Activated T-helper 9 cell treated with anti-CD3 and anti-CD28 coated beads, Interleukin-2, amount 50 U/mL, for 16 hours (primary cell): ENCODE measurements at regions not wholly inside any gene's neighbourhood (a gene's known extent, or its start where the extent isn't known, plus 50 kb on each side); places are given as distances from the start of the nearest gene placed in this dataset.
A peak's percentile ranks its signal among the peaks of the same experiment; 100 is the strongest.
"Not testable (repeated sequence)": the region's sequence is repeated elsewhere in the genome, so short reads cannot be mapped to it uniquely, and the experiment has no call there.

Experiments used
- DNase-seq: peaks from one replicate; pipeline ENCODE4 v3.0.0-alpha.2; 2020; ENCODE audit warnings: low read depth

DNA sequence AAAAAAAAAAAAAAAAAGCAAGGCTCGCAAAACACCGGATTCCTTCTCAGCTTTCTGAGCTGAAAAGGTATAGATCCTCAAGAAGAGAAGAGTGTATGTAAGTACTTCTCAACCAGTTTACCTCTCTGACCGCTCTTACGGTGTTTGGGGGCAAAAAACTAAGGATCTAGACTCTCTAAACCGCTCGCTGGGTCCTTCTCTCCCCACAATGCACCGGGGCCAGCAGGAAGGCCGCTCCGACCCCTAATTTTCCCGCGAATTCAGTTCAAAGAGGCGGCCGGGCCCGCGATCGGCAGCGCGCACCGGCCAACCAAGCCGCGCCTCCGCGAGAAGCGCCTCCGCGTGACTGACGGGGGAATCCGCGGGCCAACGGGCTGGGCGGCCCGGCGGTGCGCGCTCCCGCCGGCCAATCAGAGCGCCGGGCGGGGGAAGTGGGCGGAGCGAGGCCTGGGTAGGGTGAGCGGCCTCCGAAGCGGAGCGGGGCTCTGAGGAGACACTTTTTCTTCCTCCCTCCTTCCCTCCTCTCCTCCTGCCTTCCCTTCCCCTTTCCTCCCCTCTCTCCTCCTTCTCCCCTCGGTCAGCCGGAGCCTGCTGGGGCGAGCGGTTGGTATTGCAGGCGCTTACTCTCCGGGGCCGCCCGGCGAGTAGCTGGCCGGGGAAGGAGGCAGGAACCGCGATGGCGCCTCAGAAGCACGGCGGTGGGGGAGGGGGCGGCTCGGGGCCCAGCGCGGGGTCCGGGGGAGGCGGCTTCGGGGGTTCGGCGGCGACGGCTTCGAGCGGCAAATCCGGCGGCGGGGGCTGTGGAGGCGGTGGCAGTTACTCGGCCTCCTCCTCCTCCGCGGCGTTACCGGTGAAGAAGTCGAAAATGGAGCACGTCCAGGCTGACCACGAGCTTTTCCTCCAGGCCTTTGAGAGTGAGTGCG is 93.0 kb downstream of the CRLF3 start:
- DNase-seq: peak; percentile 79

- DNase-seq: not testable (repeated sequence)
Observed at GRCh38 chr17:30730837-30731209, 93.7 kb downstream of the CRLF3 start.

- not testable (repeated sequence) for DNase-seq
Observed at GRCh38 chr17:30730171-30730836, 94.2 kb downstream of the CRLF3 start.

- not testable (repeated sequence) for DNase-seq
Observed at GRCh38 chr17:30729471-30730170, 94.9 kb downstream of the CRLF3 start.

- not testable (repeated sequence) for DNase-seq
Observed at GRCh38 chr17:30727517-30727916, 97.0 kb downstream of the CRLF3 start.

DNA sequence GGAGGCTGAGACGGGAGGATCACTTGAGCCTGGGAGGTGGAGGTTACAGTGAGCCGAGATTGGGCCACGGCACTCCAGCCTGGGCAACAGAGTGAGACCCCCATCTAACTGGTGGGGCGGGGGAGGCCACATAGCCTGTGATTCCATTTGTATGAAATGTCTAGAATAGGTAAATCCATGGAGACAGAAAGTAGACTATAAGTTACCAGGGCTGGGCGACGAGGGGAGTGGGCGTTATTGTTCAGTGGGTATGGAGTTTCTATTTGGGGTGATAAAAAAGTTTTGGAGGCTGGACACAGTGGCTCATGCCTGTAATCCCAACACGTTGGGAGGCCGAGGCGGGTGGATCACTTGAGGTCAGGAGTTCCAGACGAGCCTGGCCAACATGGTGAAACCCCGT is 97.8 kb downstream of the CRLF3 start:
- DNase-seq: not testable (repeated sequence)

DNA sequence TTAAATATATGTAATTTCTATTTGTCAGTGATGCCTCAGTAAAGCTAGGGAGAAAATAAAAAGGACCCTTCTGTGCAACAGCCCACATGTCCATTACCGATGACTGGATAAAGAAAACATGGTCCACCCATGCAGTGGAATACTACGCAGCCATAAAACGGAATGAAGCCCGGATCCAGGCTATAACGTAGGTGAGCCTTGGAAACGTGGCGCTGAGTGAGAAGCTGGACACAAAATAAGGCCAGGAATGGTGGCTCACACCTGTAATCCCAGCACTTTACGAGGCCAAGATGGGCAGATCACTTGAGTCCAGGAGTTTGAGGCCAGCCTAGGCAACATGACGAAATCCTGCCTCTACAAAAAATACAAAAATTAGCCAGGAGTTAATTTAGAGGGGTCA is 98.2 kb downstream of the CRLF3 start:
- DNase-seq: not testable (repeated sequence)

- DNase-seq: not testable (repeated sequence)
Observed at GRCh38 chr17:30724034-30724650, 100.3 kb downstream of the CRLF3 start.

DNA sequence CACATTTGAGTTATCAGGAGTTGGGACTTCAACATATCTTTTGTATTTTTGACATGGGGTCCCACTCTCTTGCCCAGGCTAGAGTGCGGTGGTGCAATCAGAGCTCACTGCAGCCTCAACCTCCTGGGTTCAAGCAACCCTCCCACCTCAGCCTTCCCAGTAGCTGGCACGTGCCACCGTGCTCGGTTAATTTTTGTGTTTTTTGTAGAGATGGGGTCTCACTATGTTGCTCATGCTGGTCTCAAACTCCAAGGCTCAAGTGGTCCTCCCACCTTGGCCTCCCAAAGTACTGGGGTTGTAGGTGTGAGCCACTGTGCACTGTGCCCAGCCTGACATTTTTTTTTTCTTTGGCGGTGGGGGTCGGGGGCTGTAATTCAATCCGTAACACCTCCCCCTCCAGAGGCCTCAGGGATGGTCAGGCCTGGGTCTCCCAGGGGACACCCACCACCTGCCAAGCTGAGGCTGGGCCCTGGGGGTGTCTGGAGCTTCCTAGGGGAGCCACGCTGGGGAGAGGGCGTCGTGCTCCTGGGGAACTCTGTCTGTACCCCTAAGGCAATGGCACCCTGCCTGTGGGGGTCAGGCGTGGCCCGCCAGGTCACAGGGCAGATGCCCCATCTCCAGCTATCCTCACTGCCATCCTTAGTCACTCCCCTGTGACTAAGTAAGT is 102.2 kb downstream of the CRLF3 start:
- not testable (repeated sequence) for DNase-seq

GRCh38 chr17:30720971-30721370 is 103.5 kb downstream of the CRLF3 start:
- not testable (repeated sequence) for DNase-seq

DNA sequence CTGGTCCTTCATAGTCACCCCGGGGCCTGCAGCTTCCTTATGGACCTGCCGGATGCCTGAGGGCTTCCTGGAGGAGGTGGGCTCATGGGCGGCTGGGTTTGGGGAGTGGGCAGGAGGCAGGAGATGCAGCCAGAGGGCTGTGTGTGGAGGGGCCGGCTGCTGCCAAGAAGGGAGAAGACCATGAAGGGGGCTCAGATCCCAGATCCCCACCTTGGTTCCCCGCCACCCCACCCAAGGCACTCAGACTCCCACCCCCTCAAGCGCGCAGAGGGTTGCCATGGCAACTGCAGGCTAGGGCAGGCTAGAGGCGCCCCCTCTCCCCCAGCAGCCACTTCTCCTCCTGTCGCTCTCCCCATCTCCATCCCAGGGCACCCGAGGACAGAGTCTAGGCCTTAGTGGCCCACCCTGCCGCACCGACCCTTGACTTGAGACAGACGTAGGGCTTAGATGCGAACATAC is 104.5 kb downstream of the CRLF3 start:
- DNase-seq: no peak

DNA sequence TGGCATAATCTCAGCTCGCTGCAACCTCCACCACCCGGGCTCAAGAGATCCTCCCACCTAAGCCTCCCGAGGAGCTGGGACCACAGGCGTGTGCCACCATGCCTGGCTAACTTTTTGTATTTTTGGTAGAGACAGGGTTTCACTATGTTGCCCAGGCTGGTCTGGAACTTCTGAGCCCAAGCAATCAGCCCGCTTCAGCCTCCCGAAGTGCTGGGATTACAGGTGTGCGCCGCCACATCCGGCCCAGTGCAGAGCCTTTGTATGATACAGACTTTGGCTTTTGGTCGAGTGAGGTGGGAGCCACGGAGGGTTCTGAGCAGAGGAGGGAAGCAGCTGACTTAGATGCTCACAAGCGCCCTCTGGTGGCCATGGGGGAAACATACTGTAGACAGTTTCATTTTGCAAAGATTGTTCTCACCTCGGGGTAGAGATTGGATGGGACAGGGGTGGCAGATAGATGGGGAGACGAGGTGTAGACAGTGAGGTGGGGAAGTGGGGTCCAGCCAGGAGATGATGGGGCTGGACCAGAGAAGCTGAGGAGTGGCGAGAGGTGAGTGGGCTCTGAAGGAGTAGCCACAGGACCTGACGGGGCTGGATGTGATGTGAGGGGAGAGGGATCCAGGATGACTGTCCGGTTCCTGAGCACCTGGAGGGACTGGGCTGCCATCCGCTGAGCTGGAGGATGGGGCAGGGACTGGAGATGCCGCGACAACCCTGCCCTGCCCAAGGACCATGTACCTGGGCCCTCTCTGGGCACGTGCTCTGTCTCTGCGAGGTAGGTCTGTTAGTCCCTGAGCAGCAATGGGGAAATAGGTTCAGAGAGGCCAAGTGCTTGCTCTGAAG is 105.1 kb downstream of the CRLF3 start:
- peak; percentile 65 for DNase-seq

GRCh38 chr17:30718691-30719090 is 105.8 kb downstream of the CRLF3 start:
- not testable (repeated sequence) for DNase-seq

DNA sequence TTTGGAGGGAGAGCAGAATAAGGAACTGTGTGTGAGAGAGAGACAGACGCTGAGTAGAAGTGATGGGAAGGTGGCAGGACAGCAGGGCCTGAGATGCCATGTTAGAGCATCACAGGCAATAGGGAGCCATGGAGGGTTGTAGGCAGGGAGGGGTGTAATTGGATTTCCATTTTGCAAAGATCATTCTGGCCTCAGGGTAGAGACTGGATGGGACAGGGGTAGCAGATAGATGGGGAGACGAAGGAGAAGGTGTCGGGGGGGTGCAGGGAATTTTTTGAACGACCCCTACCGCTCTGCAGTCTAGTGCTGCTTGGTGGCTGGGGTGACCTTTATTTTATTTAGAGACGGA is 106.4 kb downstream of the CRLF3 start:
- DNase-seq: not testable (repeated sequence)

DNA sequence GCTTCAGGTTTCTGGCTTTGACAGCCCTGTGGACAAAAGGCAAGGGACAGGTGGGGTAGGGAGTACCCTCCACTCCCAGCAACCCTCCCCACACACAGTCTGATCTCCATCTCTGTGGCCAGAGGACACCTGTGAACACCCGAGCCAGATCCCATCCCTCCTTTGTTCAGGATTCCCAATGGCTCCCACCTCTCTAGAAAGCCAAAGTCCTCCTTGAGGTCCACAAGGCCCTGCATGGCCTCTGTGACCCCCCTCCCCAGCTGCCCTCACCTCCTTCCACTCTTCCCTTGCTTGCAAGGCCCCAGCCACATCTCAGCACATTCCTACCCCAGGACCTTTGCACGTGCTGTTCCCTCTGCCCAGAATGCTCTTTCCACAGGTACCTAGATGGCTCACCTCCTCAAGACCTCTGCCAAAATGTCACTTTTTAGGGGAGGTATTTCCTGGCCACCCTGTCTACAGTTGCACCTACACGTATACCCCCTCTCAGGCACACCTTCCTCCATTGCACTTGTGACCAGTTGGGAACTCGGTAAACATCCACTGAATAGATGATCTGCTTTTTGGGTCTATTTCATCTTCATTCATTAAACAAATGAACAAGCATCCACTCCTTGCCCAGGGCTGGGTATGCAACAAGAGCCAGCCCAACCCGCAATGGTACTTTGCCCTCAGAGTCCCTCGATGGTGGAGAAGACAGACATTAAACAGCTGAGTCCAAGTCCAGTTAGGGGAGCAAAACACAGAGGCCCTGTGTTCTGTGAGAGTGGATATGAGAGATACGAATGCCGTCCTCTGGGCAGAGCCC is 107.0 kb downstream of the CRLF3 start:
- no peak for DNase-seq

DNA sequence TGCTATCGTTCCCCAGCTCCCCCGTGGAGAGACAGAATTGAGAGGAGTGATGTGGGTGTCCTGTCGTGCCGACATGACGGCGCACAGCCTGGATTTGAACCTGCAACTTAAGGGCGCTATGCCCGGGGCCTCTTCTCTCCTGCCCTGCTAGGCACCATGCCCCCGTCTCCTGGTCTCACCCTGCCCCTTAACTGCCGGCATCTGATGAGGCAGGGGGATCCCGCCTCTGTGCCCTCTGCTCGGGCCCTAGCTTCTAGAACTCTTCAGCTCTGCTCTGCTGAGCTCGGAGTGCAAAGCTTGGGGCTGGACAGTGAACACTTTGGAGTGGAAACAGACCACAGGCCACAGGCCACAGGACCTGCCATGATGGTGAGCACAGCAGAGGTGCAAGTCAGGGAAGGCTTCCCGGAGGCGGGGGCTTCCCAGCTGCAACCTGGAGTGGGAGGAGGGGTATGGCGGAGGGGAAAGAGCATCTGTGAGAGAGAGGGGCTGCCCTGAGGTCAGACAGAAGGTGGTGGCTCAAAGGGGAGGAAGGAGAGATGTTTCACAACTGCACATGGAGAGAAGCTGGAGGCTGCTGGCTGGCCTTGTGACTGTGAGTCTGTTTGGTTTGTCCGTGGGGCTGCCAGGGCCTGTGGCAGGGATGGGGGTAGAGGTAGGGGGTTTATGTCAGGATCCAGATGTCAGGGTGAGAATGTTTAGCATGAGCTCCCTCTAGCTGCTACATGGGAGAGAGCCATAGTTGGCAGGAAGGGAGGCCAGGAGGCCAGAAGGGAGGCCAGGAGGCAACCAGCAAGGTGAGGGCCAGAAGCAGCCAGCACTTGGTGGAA is 107.8 kb downstream of the CRLF3 start:
- DNase-seq: no peak

DNA sequence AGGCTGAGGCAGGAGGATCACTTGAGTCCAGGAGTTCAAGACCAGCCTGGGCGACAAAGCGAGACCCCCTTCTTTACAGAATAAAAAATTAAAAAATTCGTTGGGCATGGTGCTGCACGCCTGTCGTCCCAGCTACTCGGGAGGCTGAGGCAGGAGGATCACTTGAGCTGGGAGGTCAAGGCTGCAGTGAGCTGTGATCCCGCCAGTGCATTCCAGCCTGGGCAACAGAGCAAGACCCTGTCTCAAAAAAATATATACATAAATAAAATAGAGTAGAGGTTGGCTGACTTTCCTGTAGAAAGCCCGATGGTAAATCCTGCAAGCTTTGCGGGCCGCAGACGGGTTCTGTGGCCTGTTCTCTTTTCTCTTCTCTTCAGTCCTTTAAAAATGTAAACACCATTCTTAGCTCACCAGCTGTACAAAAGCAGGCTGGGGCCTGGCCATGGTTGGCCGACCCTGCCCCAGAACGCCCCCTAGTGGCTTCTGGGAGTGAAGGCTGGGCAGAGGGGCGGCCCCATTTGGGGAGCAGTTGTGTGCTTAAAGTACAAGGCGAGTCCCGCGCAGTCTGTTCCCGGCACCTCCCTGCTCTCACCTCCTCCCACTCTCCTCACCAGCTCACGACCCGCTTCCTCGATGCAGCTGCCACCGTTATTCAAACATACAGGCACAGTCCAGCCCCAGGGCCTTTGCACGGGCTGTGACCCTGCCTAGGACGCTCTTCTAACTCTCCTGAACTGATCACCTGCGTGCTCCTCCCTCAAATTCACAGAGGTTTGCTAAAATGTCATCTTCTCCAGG is 109.5 kb downstream of the CRLF3 start:
- peak; percentile 20 for DNase-seq

DNA sequence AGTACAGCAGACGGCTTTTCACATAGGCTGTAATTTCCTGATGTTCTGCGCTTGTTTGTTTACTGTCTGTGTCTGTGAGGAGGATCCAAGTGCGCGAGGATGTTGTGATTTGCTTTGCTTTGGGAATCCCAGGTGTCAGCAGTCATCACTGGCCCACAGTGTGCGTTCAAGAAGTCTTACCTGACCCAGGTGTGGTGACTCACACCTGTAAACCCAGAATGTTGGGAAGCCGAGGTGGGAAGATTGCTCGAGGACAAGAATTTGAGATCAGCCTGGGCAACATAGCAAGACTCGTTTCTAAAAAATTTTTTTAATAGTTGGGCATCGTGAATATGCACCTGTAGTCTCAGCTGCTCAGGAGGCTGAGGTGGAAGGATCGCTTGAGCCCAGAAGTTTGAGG is 110.7 kb downstream of the CRLF3 start:
- DNase-seq: not testable (repeated sequence)
